H1 (cell line): ENCODE measurements at regions not wholly inside any gene's neighbourhood (a gene's known extent, or its start where the extent isn't known, plus 50 kb on each side); places are given as distances from the start of the nearest gene placed in this dataset.

Experiments
- CTCF ChIA-PET: fragments of 300-600 bp; sonication (Branson Sonifier 250); formaldehyde crosslinking; loops from one replicate; lab custom pipeline; 2021; ENCODE audit not compliant: partially characterized antibody; lab: Charles Lee
- POLR2A ChIA-PET: fragments of 300-600 bp; sonication (Branson Sonifier 250); formaldehyde crosslinking; loops from one replicate; lab custom pipeline; 2021; ENCODE audit warnings: inconsistent platforms; ENCODE audit not compliant: partially characterized antibody; lab: Charles Lee
- DNase-seq, 2 experiments: peaks; one replicate each; pipeline versions ENCODE4 v3.0.0 to v3.0.0-alpha.2; 2010 to 2022; ENCODE audit warnings: low spot score in 2 of 2, low read depth in 1 of 2, mixed read lengths in 1 of 2
- FAIRE-seq: peaks from 2 replicates; lab custom pipeline; 2011; peaks lifted over from hg19 to GRCh38; lab: Jason Lieb, UNC
- H2AFZ ChIP-seq: 2 replicates; pipeline ENCODE4 v1.8.1; 2012; ENCODE audit warnings: low read length, inconsistent platforms
- H2AK5ac ChIP-seq: 2 replicates; pipeline ENCODE4 v1.6.1; 2013; ENCODE audit warnings: low read depth, low read length
- H2BK120ac ChIP-seq: replicated peaks from 2 replicates; pipeline ENCODE3; 2013; ENCODE audit warnings: low read depth, low read length, inconsistent platforms
- H2BK12ac ChIP-seq: 2 replicates; pipeline ENCODE4 v1.6.1; 2013; ENCODE audit warnings: low read depth, low read length
- H2BK15ac ChIP-seq: 2 replicates; pipeline ENCODE4 v1.6.1; 2013; ENCODE audit warnings: low read length
- H2BK20ac ChIP-seq: 2 replicates; pipeline ENCODE4 v1.6.1; 2013; ENCODE audit warnings: low read length
- H2BK5ac ChIP-seq: 2 replicates; pipeline ENCODE4 v1.6.1; 2013; ENCODE audit warnings: low read depth, low read length
- H3K14ac ChIP-seq: 2 replicates; pipeline ENCODE4 v1.6.1; 2013; ENCODE audit warnings: inconsistent platforms; ENCODE audit not compliant: insufficient read length
- H3K18ac ChIP-seq: 2 replicates; pipeline ENCODE4 v1.6.1; 2013; ENCODE audit warnings: low read length; ENCODE audit errors: extremely low read depth
- H3K23ac ChIP-seq: 2 replicates; pipeline ENCODE4 v1.6.1; 2013; ENCODE audit warnings: inconsistent platforms; ENCODE audit not compliant: insufficient read length
- H3K23me2 ChIP-seq: 2 replicates; pipeline ENCODE4 v1.6.1; 2013; ENCODE audit warnings: low read depth, low read length
- H3K27ac ChIP-seq: 2 replicates; pipeline ENCODE4 v1.6.1; 2011; ENCODE audit warnings: low read depth, low read length, inconsistent platforms
- H3K27me3 ChIP-seq, 4 experiments: replicated peaks in 1 of 4; 1 replicate in 1 of 4; 2 replicates in 3 of 4; pipeline versions ENCODE4 v1.6.1 to v1.8.1; 2011 to 2013; ENCODE audit warnings: low read length in 3 of 4, mild to moderate bottlenecking in 3 of 4, inconsistent platforms in 2 of 4, mixed read lengths in 2 of 4, moderate library complexity in 1 of 4; ENCODE audit not compliant: control insufficient read depth in 3 of 4, insufficient read depth in 3 of 4; ENCODE audit errors: extremely low read depth in 1 of 4
- H3K36me3 ChIP-seq, 4 experiments: 2 replicates each; pipeline versions ENCODE4 v1.6.1 to v1.8.1; 2011 to 2013; ENCODE audit warnings: mild to moderate bottlenecking in 4 of 4, low read length in 3 of 4, moderate library complexity in 2 of 4, control low read depth in 1 of 4, inconsistent platforms in 1 of 4; ENCODE audit not compliant: insufficient read depth in 4 of 4, control insufficient read depth in 2 of 4
- H3K4ac ChIP-seq: replicated peaks from 2 replicates; pipeline ENCODE3; 2013; ENCODE audit warnings: low read length, low read depth, mixed read lengths, inconsistent platforms; ENCODE audit not compliant: insufficient read length
- H3K4me1 ChIP-seq, 4 experiments: replicated peaks in 1 of 4; 1 replicate in 1 of 4; 2 replicates in 3 of 4; pipeline versions ENCODE4 v1.6.1 to v1.8.1; 2011 to 2013; ENCODE audit warnings: low read length in 3 of 4, inconsistent platforms in 2 of 4, mixed read lengths in 1 of 4; ENCODE audit not compliant: insufficient read depth in 4 of 4, control insufficient read depth in 3 of 4
- H3K4me2 ChIP-seq, 2 experiments: 2 replicates each; pipeline versions ENCODE4 v1.6.1 to v1.8.1; 2011 to 2013; ENCODE audit warnings: low read depth in 2 of 2, low read length in 2 of 2, control low read depth in 1 of 2, inconsistent platforms in 1 of 2, mild to moderate bottlenecking in 1 of 2; ENCODE audit not compliant: insufficient read depth in 1 of 2
- H3K4me3 ChIP-seq, 4 experiments: fragments of 200-600, 300-600 bp in 1 of 4; sonication (generic), shearing (Covaris generic), sonication (Bioruptor Twin) in 1 of 4; 2 replicates each; pipeline versions ENCODE4 v1.5.1 to v1.8.1; 2011 to 2016; ENCODE audit warnings: low read length in 4 of 4, low read depth in 3 of 4, control low read depth in 2 of 4, inconsistent platforms in 2 of 4, mild to moderate bottlenecking in 2 of 4, mixed read lengths in 1 of 4, moderate library complexity in 1 of 4; ENCODE audit not compliant: insufficient read depth in 2 of 4; ENCODE audit errors: extremely low read depth in 1 of 4
- H3K56ac ChIP-seq: replicated peaks from 2 replicates; pipeline ENCODE3; 2013; ENCODE audit warnings: low read depth, mild to moderate bottlenecking, mixed read lengths, low read length, inconsistent platforms; ENCODE audit not compliant: insufficient read length
- H3K79me1 ChIP-seq: 2 replicates; pipeline ENCODE4 v1.6.1; 2013; ENCODE audit warnings: low read depth, low read length, control low read depth
- H3K79me2 ChIP-seq, 2 experiments: 2 replicates each; pipeline versions ENCODE4 v1.6.1 to v1.8.1; 2012 to 2013; ENCODE audit warnings: low read length in 2 of 2, mild to moderate bottlenecking in 2 of 2, inconsistent platforms in 1 of 2; ENCODE audit not compliant: insufficient read depth in 2 of 2, control insufficient read depth in 1 of 2
- H3K9ac ChIP-seq, 4 experiments: replicated peaks in 1 of 4; 1 replicate in 1 of 4; 2 replicates in 3 of 4; pipeline versions ENCODE4 v1.6.1 to v1.8.1; 2011 to 2013; ENCODE audit warnings: low read depth in 3 of 4, low read length in 3 of 4, control low read depth in 2 of 4, mild to moderate bottlenecking in 2 of 4, moderate library complexity in 2 of 4, inconsistent platforms in 1 of 4; ENCODE audit errors: extremely low read depth in 1 of 4
- H3K9me3 ChIP-seq, 2 experiments: 2 replicates each; pipeline versions ENCODE4 v1.6.1 to v1.8.1; 2012 to 2013; ENCODE audit warnings: mild to moderate bottlenecking in 2 of 2, moderate library complexity in 2 of 2, control low read depth in 1 of 2, inconsistent platforms in 1 of 2, low read depth in 1 of 2, low read length in 1 of 2, mixed read lengths in 1 of 2; ENCODE audit not compliant: insufficient read depth in 2 of 2
- H4K20me1 ChIP-seq, 2 experiments: replicated peaks in 1 of 2; 2 replicates each; pipeline versions ENCODE3 to v1.8.1; 2011 to 2013; ENCODE audit warnings: inconsistent platforms in 2 of 2, low read length in 2 of 2, mild to moderate bottlenecking in 1 of 2; ENCODE audit not compliant: insufficient read depth in 2 of 2, control insufficient read depth in 1 of 2
- H4K5ac ChIP-seq: 2 replicates; pipeline ENCODE4 v1.6.1; 2013; ENCODE audit warnings: low read length, low read depth, mixed read lengths, inconsistent platforms; ENCODE audit not compliant: insufficient read length
- H4K8ac ChIP-seq: 2 replicates; pipeline ENCODE4 v1.8.0; 2013; ENCODE audit warnings: mild to moderate bottlenecking, moderate library complexity, low read length, inconsistent platforms; ENCODE audit not compliant: insufficient read depth; ENCODE audit errors: extremely low read depth
- H4K91ac ChIP-seq: replicated peaks from 2 replicates; pipeline ENCODE3; 2013; ENCODE audit warnings: low read length, mixed read lengths, inconsistent platforms; ENCODE audit not compliant: insufficient read length
- ATF2 ChIP-seq: IDR thresholded peaks from 2 replicates; pipeline ENCODE4 v1.6.1; 2012; ENCODE audit warnings: low read length, inconsistent platforms
- BRCA1 ChIP-seq: IDR thresholded peaks from 2 replicates; pipeline ENCODE4 v1.6.1; 2012; ENCODE audit warnings: low read depth, low read length, improper control_type of control experiment
- EZH2 ChIP-seq: fragments of 200-600 bp; sonication (generic); IDR thresholded peaks from 2 replicates; pipeline ENCODE4 v1.7.1; 2012; ENCODE audit warnings: low read depth, mild to moderate bottlenecking, moderate library complexity, low read length, inconsistent platforms; ENCODE audit not compliant: severe bottlenecking
- SAP30 ChIP-seq: fragments of 300-600 bp; sonication (generic); IDR thresholded peaks from 2 replicates; pipeline ENCODE4 v1.7.1; 2012; ENCODE audit warnings: low read length, moderate library complexity, mild to moderate bottlenecking, inconsistent platforms; ENCODE audit not compliant: insufficient read depth, insufficient replicate concordance
- SIX5 ChIP-seq: IDR thresholded peaks from 2 replicates; pipeline ENCODE4 v1.6.1; 2011; ENCODE audit warnings: mild to moderate bottlenecking, low read depth, low read length
- WGBS, 2 experiments: shearing (Covaris generic) in 1 of 2; methylation state at CpG; one replicate each; pipeline versions ENCODE4 v1.1.6 to v1.1.7; 2013 to 2015; ENCODE audit warnings: low lambda C conversion rate in 2 of 2, mixed read lengths in 2 of 2, inconsistent platforms in 1 of 2, low coverage in 1 of 2, missing lambda C conversion rate in 1 of 2; ENCODE audit not compliant: insufficient replicate concordance in 2 of 2, insufficient coverage in 1 of 2, insufficient read length in 1 of 2; ENCODE audit errors: extremely low coverage in 1 of 2, missing lambda C conversion rate in 1 of 2; 5-methylcytosine and 5-hydroxymethylcytosine counted together

- no peaks in the 10 kb centered on the region for H3K23me2 ChIP-seq
- no peaks in the 10 kb centered on the region for H3K79me2 ChIP-seq
- H3K4me2 ChIP-seq = no peak overlapping the region
- peaks cover 0 to 4% of the 10 kb centered on the region in 2 experiments; a peak in 1 of 4 replicates for H3K9me3 ChIP-seq
- no peak for DNase-seq
- no peaks in the 10 kb centered on the region for H3K36me3 ChIP-seq
- H3K79me1 ChIP-seq = no peaks in the 10 kb centered on the region
- H3K23ac ChIP-seq = no peak overlapping the region
- no peak overlapping the region for H3K14ac ChIP-seq
- 82% methylated on average over 11 of the region's 11 CpGs; no CpG with 5 or more reads in 1 of the 2 experiments for WGBS, 2 experiments
- no peak overlapping the region for H3K9ac ChIP-seq
- FAIRE-seq = no peak
- H4K8ac ChIP-seq = no peak overlapping the region
- ChIA-PET POLR2A (interaction anchor here (1.0 to 1.4 kb wide), 2 partner anchors 13 to 38 kb away, joined by 3 read pairs; no protein-coding TSS in a partner anchor), CTCF (interaction anchor here (1.0 to 4.4 kb wide), 4 partner anchors 13 to 50 kb away, joined by 3 to 30 read pairs (median 5); no protein-coding TSS in a partner anchor)
- H2BK20ac ChIP-seq = no peak overlapping the region
- no peak overlapping the region for H2BK5ac ChIP-seq
- H4K5ac ChIP-seq = no peak overlapping the region
- no peak overlapping the region for H4K91ac ChIP-seq
- no peak overlapping the region for H3K56ac ChIP-seq
- H3K27me3 ChIP-seq = no peaks in the 10 kb centered on the region
- no peaks in the 10 kb centered on the region for H4K20me1 ChIP-seq
- no peaks in the 10 kb centered on the region; a peak in 1 of 7 replicates for H3K4me1 ChIP-seq
- H2BK120ac ChIP-seq = no peak overlapping the region
- no peak overlapping the region for H3K18ac ChIP-seq
- H3K27ac ChIP-seq = no peak overlapping the region
- H2AFZ ChIP-seq = no peak overlapping the region; the same call in 1 of the 2 replicates
- H3K4me3 ChIP-seq = no peak overlapping the region
- H2BK15ac ChIP-seq = no peak overlapping the region
- TF ChIP-seq SAP30 = no peak
- no peak for TF ChIP-seq SIX5
- TF ChIP-seq BRCA1 = no peak
- no peak for TF ChIP-seq EZH2
- TF ChIP-seq ATF2 = no peak
- H3K4ac ChIP-seq = no peak overlapping the region
- no peak overlapping the region for H2BK12ac ChIP-seq
- no peak overlapping the region for H2AK5ac ChIP-seq
Measured at GRCh38 chr5:4929092-4929655, 211.0 kb upstream of the ADAMTS16 start.
